ENCODE measurements at regions not wholly inside any gene's neighbourhood (a gene's known extent, or its start where the extent isn't known, plus 50 kb on each side); places are given as distances from the start of the nearest gene placed in this dataset.

DNA sequence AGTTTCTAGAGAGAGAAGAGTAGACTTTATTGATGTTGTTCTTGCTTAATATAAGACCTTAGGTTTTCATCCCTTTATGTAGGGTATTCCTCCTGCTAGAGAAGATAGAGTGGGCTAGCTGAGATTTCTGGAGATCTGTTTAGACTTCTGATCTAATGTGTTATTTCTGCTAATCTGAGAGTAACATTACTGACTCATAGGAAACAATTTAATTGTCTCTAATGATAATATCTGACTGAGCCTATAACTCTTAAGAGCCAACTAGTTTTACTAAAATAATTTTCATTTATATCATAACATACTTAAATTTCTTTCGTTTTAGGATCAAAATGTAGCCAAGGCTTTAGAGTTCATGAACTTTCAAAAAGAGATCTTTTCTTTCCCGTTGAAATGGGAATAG lies 618.7 kb upstream of the ZEB2 start:
- no TSS peak for BruUV-seq (replicated peaks)
- H3F3A ChIP-seq (ENCODE audit: insufficient read depth, low read depth), result no peaks in the 10 kb centered on the region
- intact Hi-C loops (cut with micrococcal nuclease; ENCODE audit: unreplicated experiment), result no loop called here
- no peak for DNase-seq
- no peaks in the 10 kb centered on the region for H3K4me1 ChIP-seq (replicated peaks; ENCODE audit: insufficient read depth)
- H3K9me3 ChIP-seq (ENCODE audit: insufficient read depth, low read depth), result no peaks in the 10 kb centered on the region
- H3K36me3 ChIP-seq (ENCODE audit: low read depth), result no peaks in the 10 kb centered on the region
- H3K4me3 ChIP-seq, result no peak overlapping the region
- no peaks in the 10 kb centered on the region for H3K79me2 ChIP-seq (ENCODE audit: low read depth)
- TF ChIP-seq, protein P1, sequence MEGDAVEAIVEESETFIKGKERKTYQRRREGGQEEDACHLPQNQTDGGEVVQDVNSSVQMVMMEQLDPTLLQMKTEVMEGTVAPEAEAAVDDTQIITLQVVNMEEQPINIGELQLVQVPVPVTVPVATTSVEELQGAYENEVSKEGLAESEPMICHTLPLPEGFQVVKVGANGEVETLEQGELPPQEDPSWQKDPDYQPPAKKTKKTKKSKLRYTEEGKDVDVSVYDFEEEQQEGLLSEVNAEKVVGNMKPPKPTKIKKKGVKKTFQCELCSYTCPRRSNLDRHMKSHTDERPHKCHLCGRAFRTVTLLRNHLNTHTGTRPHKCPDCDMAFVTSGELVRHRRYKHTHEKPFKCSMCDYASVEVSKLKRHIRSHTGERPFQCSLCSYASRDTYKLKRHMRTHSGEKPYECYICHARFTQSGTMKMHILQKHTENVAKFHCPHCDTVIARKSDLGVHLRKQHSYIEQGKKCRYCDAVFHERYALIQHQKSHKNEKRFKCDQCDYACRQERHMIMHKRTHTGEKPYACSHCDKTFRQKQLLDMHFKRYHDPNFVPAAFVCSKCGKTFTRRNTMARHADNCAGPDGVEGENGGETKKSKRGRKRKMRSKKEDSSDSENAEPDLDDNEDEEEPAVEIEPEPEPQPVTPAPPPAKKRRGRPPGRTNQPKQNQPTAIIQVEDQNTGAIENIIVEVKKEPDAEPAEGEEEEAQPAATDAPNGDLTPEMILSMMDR (conservative IDR thresholded peaks at IDR 0.05), result no peak
- TF ChIP-seq EZH2 (IDR thresholded peaks at IDR 0.05; ENCODE audit: low read depth), result no peak
- H2AFZ ChIP-seq, result 0 out of 2 replicates have a peak overlapping the region, but pooled peaks have one; percentile 3
- CTCF ChIA-PET, result no interaction called here
- H3K27me3 ChIP-seq (ENCODE audit: insufficient read depth, low read depth), result no peaks in the 10 kb centered on the region
- H3K4me2 ChIP-seq, result no peak overlapping the region
- POLR2A ChIA-PET (ENCODE audit: unreplicated experiment), result no interaction called here
- H4K20me1 ChIP-seq (ENCODE audit: insufficient read depth), result no peaks in the 10 kb centered on the region
- H3K9me2 ChIP-seq (ENCODE audit: insufficient read depth), result no peaks in the 10 kb centered on the region
- no peak overlapping the region for H3K27ac ChIP-seq

DNA sequence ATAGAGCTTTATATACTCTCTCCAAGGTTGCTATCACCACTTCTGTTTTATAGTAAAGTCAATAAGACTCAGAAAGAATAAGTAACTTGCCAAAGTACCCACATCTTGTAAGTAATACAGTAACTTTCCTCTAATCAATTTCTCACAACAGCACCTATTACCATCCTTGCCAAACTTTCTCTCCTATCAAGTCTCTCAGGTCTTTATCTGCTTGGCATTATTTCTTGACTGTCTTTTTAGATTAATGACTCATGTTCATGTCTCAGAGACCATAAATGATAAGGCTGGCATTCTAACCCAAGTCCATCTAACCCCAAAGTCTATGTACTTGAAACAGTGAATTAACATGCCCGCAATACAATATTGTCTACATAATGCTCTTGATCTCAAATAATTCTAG lies 618.0 kb upstream of the ZEB2 start:
- Histone ChIP-seq H3K4me3 (no peak overlapping the region), H3K4me2 (no peak overlapping the region), H3K27ac (no peak overlapping the region), H3K9me3 (ENCODE audit: insufficient read depth, low read depth) (no peaks in the 10 kb centered on the region), H3K9me2 (ENCODE audit: insufficient read depth) (peaks cover 3% of the 10 kb centered on the region; the same call in 1 of the 2 replicates), H3K4me1 (replicated peaks; ENCODE audit: insufficient read depth) (no peaks in the 10 kb centered on the region), H3F3A (ENCODE audit: insufficient read depth, low read depth) (no peaks in the 10 kb centered on the region), H3K79me2 (ENCODE audit: low read depth) (no peaks in the 10 kb centered on the region), H2AFZ (no peak overlapping the region), H3K36me3 (ENCODE audit: low read depth) (no peaks in the 10 kb centered on the region), H4K20me1 (ENCODE audit: insufficient read depth) (no peaks in the 10 kb centered on the region), H3K27me3 (ENCODE audit: insufficient read depth, low read depth) (no peaks in the 10 kb centered on the region)
- POLR2A ChIA-PET (ENCODE audit: unreplicated experiment), result no interaction called here
- CTCF ChIA-PET, result no interaction called here
- TF ChIP-seq EZH2 (IDR thresholded peaks at IDR 0.05; ENCODE audit: low read depth), result no peak
- TF ChIP-seq, protein P1 (conservative IDR thresholded peaks at IDR 0.05), result no peak
- no TSS peak for BruUV-seq (replicated peaks)
- DNase-seq, result no peak
- intact Hi-C loops (cut with micrococcal nuclease; ENCODE audit: unreplicated experiment), result no loop called here

DNA sequence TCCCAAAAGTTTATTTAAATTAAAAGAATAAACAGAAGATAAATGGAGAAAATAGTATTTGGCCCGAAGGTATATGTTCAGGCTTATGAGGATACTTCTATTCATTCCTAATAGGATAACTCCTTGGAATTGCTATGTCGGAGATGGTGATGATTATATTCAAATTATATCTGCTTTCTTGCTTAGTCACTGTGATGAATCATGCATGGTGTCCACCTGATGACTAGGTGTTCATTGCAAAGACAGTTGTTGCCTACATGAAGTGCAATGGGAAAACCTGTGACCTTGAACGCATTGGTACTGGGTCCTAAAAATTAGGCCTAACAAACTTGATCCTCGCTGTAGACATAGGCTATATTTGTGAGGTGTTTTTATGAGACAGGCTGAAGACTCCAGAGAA lies 617.3 kb upstream of the ZEB2 start:
- H4K20me1 ChIP-seq (ENCODE audit: insufficient read depth), result no peaks in the 10 kb centered on the region
- intact Hi-C loops (cut with micrococcal nuclease; ENCODE audit: unreplicated experiment), result no loop called here
- no peak overlapping the region for H3K4me3 ChIP-seq
- no peaks in the 10 kb centered on the region for H3K27me3 ChIP-seq (ENCODE audit: insufficient read depth, low read depth)
- BruUV-seq (replicated peaks), result no TSS peak
- CTCF ChIA-PET, result no interaction called here
- H3K9me2 ChIP-seq (ENCODE audit: insufficient read depth), result peaks cover 3% of the 10 kb centered on the region; the same call in 1 of the 2 replicates
- H3K4me1 ChIP-seq (replicated peaks; ENCODE audit: insufficient read depth), result no peaks in the 10 kb centered on the region
- TF ChIP-seq, protein P1 (conservative IDR thresholded peaks at IDR 0.05), result no peak
- no peak for TF ChIP-seq EZH2 (IDR thresholded peaks at IDR 0.05; ENCODE audit: low read depth)
- H3K79me2 ChIP-seq (ENCODE audit: low read depth), result no peaks in the 10 kb centered on the region
- H3K4me2 ChIP-seq, result no peak overlapping the region
- no peak overlapping the region for H3K27ac ChIP-seq
- no peaks in the 10 kb centered on the region for H3K9me3 ChIP-seq (ENCODE audit: insufficient read depth, low read depth)
- DNase-seq, result no peak
- H3F3A ChIP-seq (ENCODE audit: insufficient read depth, low read depth), result no peaks in the 10 kb centered on the region
- H3K36me3 ChIP-seq (ENCODE audit: low read depth), result no peaks in the 10 kb centered on the region
- H2AFZ ChIP-seq, result no peak overlapping the region
- POLR2A ChIA-PET (ENCODE audit: unreplicated experiment), result no interaction called here
